Keratinocyte (primary cell): ENCODE measurements at regions not wholly inside any gene's neighbourhood (a gene's known extent, or its start where the extent isn't known, plus 50 kb on each side); places are given as distances from the start of the nearest gene placed in this dataset.

Experiments
- DNase-seq: peaks from one replicate; pipeline ENCODE4 v3.0.0-alpha.2; 2011; ENCODE audit warnings: low read depth, missing footprints, low spot score
- FAIRE-seq: peaks from 2 replicates; lab custom pipeline; 2011; peaks lifted over from hg19 to GRCh38; lab: Jason Lieb, UNC
- H2AFZ ChIP-seq: 2 replicates; pipeline ENCODE4 v1.6.0; 2012; ENCODE audit warnings: low read length, control low read depth, inconsistent platforms; ENCODE audit not compliant: control insufficient read depth
- H3K27ac ChIP-seq: 2 replicates; pipeline ENCODE4 v1.5.1; 2011; ENCODE audit warnings: low read length; ENCODE audit not compliant: control insufficient read depth, insufficient read depth
- H3K27me3 ChIP-seq: 3 replicates; pipeline ENCODE4 v1.6.0; 2011; ENCODE audit warnings: low read length; ENCODE audit not compliant: control insufficient read depth, insufficient read depth; ENCODE audit errors: extremely low read depth
- H3K36me3 ChIP-seq, 2 experiments: 2 replicates in 1 of 2; 3 replicates in 1 of 2; pipeline ENCODE4 v1.5.1; 2011; ENCODE audit warnings: low read length in 2 of 2, mild to moderate bottlenecking in 1 of 2; ENCODE audit not compliant: control insufficient read depth in 2 of 2, insufficient read depth in 2 of 2; ENCODE audit errors: extremely low read depth in 1 of 2
- H3K4me1 ChIP-seq: 3 replicates; pipeline ENCODE4 v1.5.1; 2011; ENCODE audit warnings: low read length; ENCODE audit not compliant: control insufficient read depth, insufficient read depth; ENCODE audit errors: extremely low read depth
- H3K4me2 ChIP-seq: 3 replicates; pipeline ENCODE4 v1.6.0; 2011; ENCODE audit warnings: low read depth, low read length; ENCODE audit not compliant: control insufficient read depth, insufficient read depth; ENCODE audit errors: extremely low read depth
- H3K4me3 ChIP-seq, 3 experiments: fragments of 200-600 bp in 1 of 3; sonication (generic) in 1 of 3; 2 replicates in 2 of 3; 3 replicates in 1 of 3; pipeline ENCODE4 v1.5.1; 2011 to 2016; ENCODE audit warnings: low read length in 3 of 3, mild to moderate bottlenecking in 3 of 3, control low read depth in 2 of 3, inconsistent platforms in 1 of 3, low read depth in 1 of 3, mixed read lengths in 1 of 3, mixed run types in 1 of 3, moderate library complexity in 1 of 3; ENCODE audit not compliant: control insufficient read depth in 2 of 3, insufficient read depth in 2 of 3; ENCODE audit errors: extremely low read depth in 1 of 3
- H3K79me2 ChIP-seq: 2 replicates; pipeline ENCODE4 v1.6.0; 2012; ENCODE audit warnings: low read length; ENCODE audit not compliant: control insufficient read depth, insufficient read depth
- H3K9ac ChIP-seq: 3 replicates; pipeline ENCODE4 v1.6.0; 2011; ENCODE audit warnings: low read length; ENCODE audit not compliant: control insufficient read depth, insufficient read depth; ENCODE audit errors: extremely low read depth
- H3K9me1 ChIP-seq: 3 replicates; pipeline ENCODE4 v1.6.0; 2011; ENCODE audit warnings: low read length; ENCODE audit not compliant: control insufficient read depth, insufficient read depth; ENCODE audit errors: extremely low read depth
- H3K9me3 ChIP-seq: 2 replicates; pipeline ENCODE4 v1.5.1; 2012; ENCODE audit warnings: low read depth, low read length; ENCODE audit not compliant: control insufficient read depth
- H4K20me1 ChIP-seq: 3 replicates; pipeline ENCODE4 v1.6.0; 2011; ENCODE audit warnings: low read length; ENCODE audit not compliant: control insufficient read depth, insufficient read depth; ENCODE audit errors: extremely low read depth
- CTCF ChIP-seq, 3 experiments: IDR thresholded peaks in 1 of 3; conservative IDR thresholded peaks in 1 of 3; optimal IDR thresholded peaks in 1 of 3; 2 replicates in 2 of 3; 3 replicates in 1 of 3; pipeline versions ENCODE3 to v1.5.1; 2011; ENCODE audit warnings: low read length in 3 of 3, mild to moderate bottlenecking in 3 of 3, moderate library complexity in 2 of 3, control low read depth in 1 of 3, inconsistent platforms in 1 of 3; ENCODE audit not compliant: insufficient read depth in 2 of 3; ENCODE audit errors: extremely low read depth in 1 of 3
- EZH2 ChIP-seq: IDR thresholded peaks from one replicate; pipeline ENCODE4 v1.6.1; 2012; ENCODE audit warnings: inconsistent platforms, mild to moderate bottlenecking, low read length, moderate library complexity
- dilution Hi-C: fragments of 300-500 bp; cut with MboI; formaldehyde crosslinking; loops from one replicate; pipeline ENCODE4 v1.7.0; 2020; ENCODE audit warnings: low sequenced_read_pairs; ENCODE audit not compliant: extremely low pct_ligation_motif_present
- small RNA-seq, 3 experiments: library from RNA; depleted of rRNA; stranded (forward); fragments of <200 nt; gene quantifications; one replicate each; pipeline ENCODE3, GENCODE V24; 2012; ENCODE audit warnings: low read depth in 3 of 3, low replicate concordance in 1 of 3; ENCODE audit not compliant: insufficient read length in 3 of 3

- TF ChIP-seq CTCF (optimal IDR thresholded peaks at IDR 0.05 in 1 of 3, IDR thresholded peaks at IDR 0.05 in 1 of 3, conservative IDR thresholded peaks at IDR 0.05 in 1 of 3; ENCODE audit: extremely low read depth in 1 of 3, insufficient read depth in 2 of 3, low read length in 3 of 3), result no peak
- TF ChIP-seq EZH2, result no peak
- H3K27me3 ChIP-seq, result no peaks in the 10 kb centered on the region
- no peaks in the 10 kb centered on the region for H3K9me3 ChIP-seq
- H4K20me1 ChIP-seq, result no peaks in the 10 kb centered on the region
- DNase-seq, result no peak
- H3K79me2 ChIP-seq, result no peaks in the 10 kb centered on the region
- H3K9ac ChIP-seq, result no peak overlapping the region
- no peak overlapping the region for H3K4me3 ChIP-seq
- H3K9me1 ChIP-seq, result no peaks in the 10 kb centered on the region
- H3K4me2 ChIP-seq, result no peak overlapping the region
- H3K27ac ChIP-seq, result no peak overlapping the region
- H3K36me3 ChIP-seq, result no peaks in the 10 kb centered on the region
- H2AFZ ChIP-seq, result no peak overlapping the region
- dilution Hi-C loops, result no loop called here
- FAIRE-seq, result no peak
- H3K4me1 ChIP-seq, result peaks cover 3% of the 10 kb centered on the region
Measured at GRCh38 chr7:96953676-96954513, 51.5 kb upstream of the DLX6 start.

Small RNA genes in the stretch of these regions (small RNA-seq; reads per million reads assigned to genes)
- gene RN7SL252P, result 0 reads per million in 3 experiments
